Endothelial cell (in vitro differentiated cells): ENCODE measurements at regions not wholly inside any gene's neighbourhood (a gene's known extent, or its start where the extent isn't known, plus 50 kb on each side); places are given as distances from the start of the nearest gene placed in this dataset.

ENCODE experiments used
- DNase-seq: peaks from one replicate; pipeline ENCODE4 v3.0.0; 2021; ENCODE audit warnings: low spot score
- H3K27ac Mint-ChIP-seq: one replicate; pipeline ENCODE4 v1.8.0; 2021; ENCODE audit warnings: mixed read lengths, inconsistent platforms; ENCODE audit not compliant: unreplicated experiment
- H3K27me3 Mint-ChIP-seq: one replicate; pipeline ENCODE4 v1.8.0; 2021; ENCODE audit warnings: mild to moderate bottlenecking, moderate library complexity, mixed read lengths, inconsistent platforms; ENCODE audit not compliant: unreplicated experiment
- H3K36me3 Mint-ChIP-seq: one replicate; pipeline ENCODE4 v1.8.0; 2021; ENCODE audit warnings: mild to moderate bottlenecking, low read depth, mixed read lengths, inconsistent platforms; ENCODE audit not compliant: unreplicated experiment
- H3K4me1 Mint-ChIP-seq: one replicate; pipeline ENCODE4 v1.8.0; 2021; ENCODE audit warnings: mild to moderate bottlenecking, mixed read lengths, inconsistent platforms; ENCODE audit not compliant: unreplicated experiment
- H3K4me3 Mint-ChIP-seq: one replicate; pipeline ENCODE4 v1.8.0; 2021; ENCODE audit warnings: mild to moderate bottlenecking, mixed read lengths, inconsistent platforms; ENCODE audit not compliant: unreplicated experiment
- H3K9me3 Mint-ChIP-seq: one replicate; pipeline ENCODE4 v1.8.0; 2021; ENCODE audit warnings: mixed read lengths, inconsistent platforms; ENCODE audit not compliant: unreplicated experiment
- TF ChIP-seq, protein P1 (sequence below): fragments of 200-600 bp; sonication (generic); IDR thresholded peaks from one replicate; pipeline ENCODE4 v1.5.0; 2021; ENCODE audit warnings: antibody characterized with exemption; ENCODE audit not compliant: unreplicated experiment

DNA sequence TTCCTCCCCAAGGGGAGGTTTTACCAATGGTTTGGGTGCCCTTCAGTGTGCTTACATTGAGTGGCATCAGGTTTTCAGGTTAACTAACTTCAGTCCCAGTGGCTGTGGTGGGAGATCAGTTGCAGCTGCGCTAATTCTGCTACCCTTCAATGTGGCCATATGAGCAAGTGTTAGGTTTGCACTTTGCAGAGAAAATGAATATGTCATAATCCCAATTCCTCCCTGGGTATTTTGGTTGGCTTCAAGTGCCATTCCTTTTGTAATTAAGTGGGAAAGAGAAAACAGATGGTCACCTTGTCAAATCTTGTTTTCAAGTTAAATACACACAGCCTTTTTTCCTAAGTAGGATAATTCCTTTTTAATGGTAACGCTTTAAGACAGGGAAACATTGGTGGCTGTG lies 236.2 kb downstream of the TLE4 start:
- DNase-seq: no peak
- Mint-ChIP-seq H3K27ac (no peak overlapping the region), H3K4me1 (peaks cover 15% of the 10 kb centered on the region), H3K9me3 (no peaks in the 10 kb centered on the region), H3K36me3 (no peaks in the 10 kb centered on the region), H3K4me3 (no peak overlapping the region), H3K27me3 (no peaks in the 10 kb centered on the region)
- TF ChIP-seq, protein P1, sequence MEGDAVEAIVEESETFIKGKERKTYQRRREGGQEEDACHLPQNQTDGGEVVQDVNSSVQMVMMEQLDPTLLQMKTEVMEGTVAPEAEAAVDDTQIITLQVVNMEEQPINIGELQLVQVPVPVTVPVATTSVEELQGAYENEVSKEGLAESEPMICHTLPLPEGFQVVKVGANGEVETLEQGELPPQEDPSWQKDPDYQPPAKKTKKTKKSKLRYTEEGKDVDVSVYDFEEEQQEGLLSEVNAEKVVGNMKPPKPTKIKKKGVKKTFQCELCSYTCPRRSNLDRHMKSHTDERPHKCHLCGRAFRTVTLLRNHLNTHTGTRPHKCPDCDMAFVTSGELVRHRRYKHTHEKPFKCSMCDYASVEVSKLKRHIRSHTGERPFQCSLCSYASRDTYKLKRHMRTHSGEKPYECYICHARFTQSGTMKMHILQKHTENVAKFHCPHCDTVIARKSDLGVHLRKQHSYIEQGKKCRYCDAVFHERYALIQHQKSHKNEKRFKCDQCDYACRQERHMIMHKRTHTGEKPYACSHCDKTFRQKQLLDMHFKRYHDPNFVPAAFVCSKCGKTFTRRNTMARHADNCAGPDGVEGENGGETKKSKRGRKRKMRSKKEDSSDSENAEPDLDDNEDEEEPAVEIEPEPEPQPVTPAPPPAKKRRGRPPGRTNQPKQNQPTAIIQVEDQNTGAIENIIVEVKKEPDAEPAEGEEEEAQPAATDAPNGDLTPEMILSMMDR: no peak

DNA sequence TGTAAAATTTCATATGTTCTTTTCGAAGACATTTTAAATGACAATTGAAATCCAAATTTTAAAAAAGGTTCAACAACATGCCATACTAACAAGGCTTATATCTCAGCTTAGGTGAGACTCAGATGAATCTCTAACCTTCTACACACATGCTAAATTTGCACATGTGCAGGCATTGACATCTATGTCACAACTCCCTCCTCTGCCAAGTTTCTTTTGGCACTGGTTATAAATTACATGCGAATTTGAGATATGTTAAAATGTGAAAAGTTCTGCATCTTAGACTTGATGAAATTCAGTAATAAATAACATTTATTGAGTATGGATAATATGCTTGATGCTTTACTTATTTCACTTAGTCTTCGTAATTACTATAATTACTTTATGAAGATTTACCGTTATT lies 234.3 kb downstream of the TLE4 start:
- Mint-ChIP-seq H3K4me3 (no peak overlapping the region), H3K27ac (no peak overlapping the region), H3K9me3 (no peaks in the 10 kb centered on the region), H3K36me3 (no peaks in the 10 kb centered on the region), H3K4me1 (peaks cover 4% of the 10 kb centered on the region), H3K27me3 (no peaks in the 10 kb centered on the region)
- TF ChIP-seq, protein P1: no peak
- no peak for DNase-seq

DNA sequence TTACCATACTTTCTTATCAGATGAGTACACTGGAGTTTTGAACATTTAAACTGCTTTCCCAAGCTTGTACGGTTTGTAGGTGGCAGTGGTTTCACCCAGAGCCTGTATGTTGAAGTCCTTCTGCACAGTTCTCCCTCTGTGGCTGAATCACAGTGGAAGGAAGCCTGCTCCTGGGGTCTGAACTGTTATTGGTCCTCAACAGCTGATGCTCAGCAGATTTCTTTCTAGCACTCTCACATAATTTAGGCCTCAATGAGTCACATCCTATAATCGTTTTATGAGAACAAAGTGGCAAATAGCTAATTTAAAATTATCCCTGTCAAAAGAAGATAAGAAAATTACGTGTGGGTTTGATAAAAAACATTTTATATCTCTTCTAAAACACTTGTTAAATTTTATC lies 229.7 kb downstream of the TLE4 start:
- H3K27me3 Mint-ChIP-seq: no peaks in the 10 kb centered on the region
- TF ChIP-seq, protein P1: no peak
- H3K4me3 Mint-ChIP-seq: no peak overlapping the region
- no peaks in the 10 kb centered on the region for H3K4me1 Mint-ChIP-seq
- no peaks in the 10 kb centered on the region for H3K36me3 Mint-ChIP-seq
- no peaks in the 10 kb centered on the region for H3K9me3 Mint-ChIP-seq
- H3K27ac Mint-ChIP-seq: no peak overlapping the region
- no peak for DNase-seq

DNA sequence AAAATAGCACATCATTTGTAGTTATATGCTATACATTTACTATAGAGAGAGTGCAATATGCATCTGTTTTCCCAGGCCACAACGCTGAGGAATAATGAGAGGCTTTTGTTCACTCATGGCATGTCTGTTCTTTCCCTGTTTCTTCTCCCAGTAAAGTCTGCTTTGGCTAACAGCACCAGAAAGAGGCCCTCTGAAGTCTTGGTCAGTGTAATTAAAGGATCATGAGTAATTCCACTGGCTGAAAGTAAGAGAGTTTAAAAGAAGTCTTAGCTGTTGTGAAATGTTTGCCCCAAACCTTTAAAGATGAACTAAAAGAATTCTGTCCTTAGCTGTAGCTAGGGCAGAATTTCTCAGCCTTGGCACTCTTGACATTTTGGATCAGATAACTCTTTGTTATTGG lies 228.8 kb downstream of the TLE4 start:
- Mint-ChIP-seq H3K27me3 (no peaks in the 10 kb centered on the region), H3K4me3 (no peak overlapping the region), H3K4me1 (no peaks in the 10 kb centered on the region), H3K36me3 (no peaks in the 10 kb centered on the region), H3K27ac (no peak overlapping the region), H3K9me3 (no peaks in the 10 kb centered on the region)
- DNase-seq: no peak
- TF ChIP-seq, protein P1: no peak

DNA sequence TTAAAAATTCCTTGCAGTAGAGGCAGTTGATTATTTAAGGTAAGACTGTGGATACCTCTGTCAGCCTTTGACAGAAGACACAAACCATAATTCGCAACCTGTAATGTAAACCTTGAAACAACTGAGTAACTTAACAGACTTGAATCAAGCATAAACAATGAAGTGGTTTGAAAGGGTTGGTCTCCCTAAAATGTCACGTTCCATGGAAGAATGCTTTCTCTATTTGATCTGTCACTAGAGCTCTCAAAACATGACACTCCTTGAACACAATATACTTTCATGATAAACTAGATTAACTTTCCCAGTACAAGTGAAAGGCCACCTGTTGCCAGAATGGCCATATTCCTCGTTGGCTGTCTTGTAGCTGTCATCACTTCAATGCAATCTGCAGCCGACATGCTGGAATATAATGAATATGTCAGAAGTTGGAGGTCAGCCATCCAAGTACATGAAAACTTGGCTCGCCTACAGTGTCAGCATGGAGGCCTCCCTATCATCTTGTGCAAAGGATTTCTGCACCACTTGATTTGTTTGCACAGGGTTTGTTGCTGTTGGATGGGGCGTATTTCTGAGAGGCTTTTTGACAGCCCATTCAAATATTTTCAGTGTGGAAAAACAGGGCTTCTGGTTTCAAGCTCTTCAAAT lies 228.0 kb downstream of the TLE4 start:
- Mint-ChIP-seq H3K27me3 (no peaks in the 10 kb centered on the region), H3K9me3 (no peaks in the 10 kb centered on the region), H3K27ac (no peak overlapping the region), H3K4me1 (no peaks in the 10 kb centered on the region), H3K36me3 (no peaks in the 10 kb centered on the region), H3K4me3 (no peak overlapping the region)
- no peak for DNase-seq
- TF ChIP-seq, protein P1: no peak
